Fibroblast of lung (primary cell): ENCODE measurements at regions not wholly inside any gene's neighbourhood (a gene's known extent, or its start where the extent isn't known, plus 50 kb on each side); places are given as distances from the start of the nearest gene placed in this dataset.

Experiments
- DNase-seq, 2 donors: peaks; one replicate each; pipeline versions ENCODE4 v3.0.0 to v3.0.0-alpha.2; 2010; ENCODE audit warnings: low read depth in 2 of 2
- H2AFZ ChIP-seq: 2 replicates; pipeline ENCODE4 v1.5.1; 2012; ENCODE audit warnings: low read length, control low read depth, inconsistent platforms
- H3K27ac ChIP-seq: 2 replicates; pipeline ENCODE4 v1.5.1; 2011; ENCODE audit warnings: low read length, control low read depth; ENCODE audit not compliant: insufficient read depth
- H3K27me3 ChIP-seq: 2 replicates; pipeline ENCODE4 v1.5.1; 2011; ENCODE audit warnings: mild to moderate bottlenecking, low read length; ENCODE audit not compliant: control insufficient read depth, insufficient read depth
- H3K36me3 ChIP-seq: 2 replicates; pipeline ENCODE4 v1.5.1; 2011; ENCODE audit warnings: low read length; ENCODE audit not compliant: control insufficient read depth, insufficient read depth
- H3K4me1 ChIP-seq: 2 replicates; pipeline ENCODE4 v1.5.1; 2011; ENCODE audit warnings: low read length; ENCODE audit not compliant: control insufficient read depth, insufficient read depth; ENCODE audit errors: extremely low read depth
- H3K4me2 ChIP-seq: 2 replicates; pipeline ENCODE4 v1.5.1; 2011; ENCODE audit warnings: low read length, control low read depth; ENCODE audit not compliant: insufficient read depth; ENCODE audit errors: extremely low read depth
- H3K4me3 ChIP-seq, 4 experiments: fragments of 200-600 bp in 1 of 4; sonication (generic) in 1 of 4; replicated peaks in 1 of 4; 2 replicates each; pipeline ENCODE4 v1.5.1; 2011 to 2016; ENCODE audit warnings: low read length in 4 of 4, low read depth in 3 of 4, mild to moderate bottlenecking in 3 of 4, control low read depth in 2 of 4, inconsistent platforms in 1 of 4, mixed read lengths in 1 of 4; ENCODE audit not compliant: insufficient read depth in 1 of 4; ENCODE audit errors: control extremely low read depth in 1 of 4
- H3K79me2 ChIP-seq: 2 replicates; pipeline ENCODE4 v1.5.1; 2012; ENCODE audit warnings: mild to moderate bottlenecking, low read length, inconsistent platforms; ENCODE audit not compliant: control insufficient read depth, insufficient read depth
- H3K9ac ChIP-seq: 2 replicates; pipeline ENCODE4 v1.5.1; 2011; ENCODE audit warnings: mild to moderate bottlenecking, low read length, control low read depth; ENCODE audit not compliant: insufficient read depth
- H3K9me3 ChIP-seq: 2 replicates; pipeline ENCODE4 v1.5.1; 2012; ENCODE audit warnings: low read depth, low read length; ENCODE audit not compliant: control insufficient read depth, insufficient read depth
- H4K20me1 ChIP-seq: 2 replicates; pipeline ENCODE4 v1.5.1; 2011; ENCODE audit warnings: low read length; ENCODE audit not compliant: control insufficient read depth, insufficient read depth; ENCODE audit errors: extremely low read depth
- CTCF ChIP-seq, 2 donors: IDR thresholded peaks in 1 of 2; conservative IDR thresholded peaks in 1 of 2; 1 replicate in 1 of 2; 2 replicates in 1 of 2; pipeline ENCODE4 v1.5.1; 2011 to 2012; ENCODE audit warnings: low read length in 2 of 2, control low read depth in 1 of 2, inconsistent platforms in 1 of 2, low read depth in 1 of 2, mild to moderate bottlenecking in 1 of 2
- EZH2 ChIP-seq: IDR thresholded peaks from 2 replicates; pipeline ENCODE4 v1.5.1; 2012; ENCODE audit warnings: low read length, control low read depth, mild to moderate bottlenecking; ENCODE audit errors: missing control alignments

DNA sequence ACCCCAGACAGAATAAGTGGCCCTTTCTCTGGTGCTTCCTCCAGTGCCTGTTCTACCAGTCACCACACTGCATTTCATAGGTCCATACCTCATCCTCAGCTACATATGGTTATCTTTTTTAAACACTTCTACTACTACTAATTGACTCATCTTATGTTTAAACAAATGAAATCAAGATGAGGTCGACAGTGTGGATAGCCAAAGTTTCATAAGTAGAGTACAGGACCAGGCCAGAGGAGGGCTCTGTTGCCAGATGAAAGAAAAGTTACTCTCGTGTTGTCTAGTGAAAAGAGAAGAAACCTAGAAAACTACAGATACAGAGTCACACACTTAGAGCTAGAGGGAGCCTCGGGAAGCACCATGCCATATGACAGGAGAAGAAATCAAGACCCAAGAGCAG, 296.1 kb downstream of the VPS13C start:
- TF ChIP-seq EZH2 (no peak), CTCF (conservative IDR thresholded peaks at IDR 0.05 in 1 of 2, IDR thresholded peaks at IDR 0.05 in 1 of 2; ENCODE audit: low read depth in 1 of 2, low read length in 2 of 2) (peak in 1 of 2 donors; percentile 9)
- Histone ChIP-seq H3K9ac (no peak overlapping the region), H3K27ac (no peak overlapping the region), H3K79me2 (no peaks in the 10 kb centered on the region), H3K36me3 (no peaks in the 10 kb centered on the region), H3K9me3 (no peaks in the 10 kb centered on the region), H4K20me1 (no peaks in the 10 kb centered on the region), H3K4me3 (no peak overlapping the region), H3K4me1 (no peaks in the 10 kb centered on the region), H3K4me2 (no peak overlapping the region), H2AFZ (no peak overlapping the region), H3K27me3 (no peaks in the 10 kb centered on the region)
- DNase-seq, result peak in 1 of 2 donors; percentile 40

DNA sequence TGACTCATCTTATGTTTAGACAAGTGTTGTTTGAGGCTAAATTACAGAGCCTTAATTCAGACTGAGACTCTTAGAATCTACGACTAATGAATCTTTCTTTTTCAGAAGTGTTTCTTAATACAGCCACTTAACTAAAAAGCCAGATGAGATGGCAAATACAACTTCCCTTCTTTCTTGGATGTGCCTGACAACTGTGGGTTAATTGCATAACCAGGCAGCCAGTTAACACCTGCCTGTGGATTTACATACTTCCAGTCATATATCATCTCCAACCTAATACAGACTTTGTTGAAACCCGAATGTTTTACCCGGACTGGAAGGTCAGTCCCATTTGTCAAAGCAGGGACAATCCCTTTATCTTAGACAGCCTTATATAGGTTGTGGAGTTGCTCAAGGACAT, 297.6 kb downstream of the VPS13C start:
- no peak for DNase-seq
- Histone ChIP-seq H3K4me2 (no peak overlapping the region), H3K4me1 (no peaks in the 10 kb centered on the region), H2AFZ (no peak overlapping the region), H3K9me3 (no peaks in the 10 kb centered on the region), H3K9ac (no peak overlapping the region), H3K4me3 (no peak overlapping the region), H3K27me3 (no peaks in the 10 kb centered on the region), H3K36me3 (no peaks in the 10 kb centered on the region), H4K20me1 (no peaks in the 10 kb centered on the region), H3K79me2 (no peaks in the 10 kb centered on the region), H3K27ac (no peak overlapping the region)
- TF ChIP-seq EZH2 (no peak), CTCF (conservative IDR thresholded peaks at IDR 0.05 in 1 of 2, IDR thresholded peaks at IDR 0.05 in 1 of 2; ENCODE audit: low read depth in 1 of 2, low read length in 2 of 2) (no peak)

DNA sequence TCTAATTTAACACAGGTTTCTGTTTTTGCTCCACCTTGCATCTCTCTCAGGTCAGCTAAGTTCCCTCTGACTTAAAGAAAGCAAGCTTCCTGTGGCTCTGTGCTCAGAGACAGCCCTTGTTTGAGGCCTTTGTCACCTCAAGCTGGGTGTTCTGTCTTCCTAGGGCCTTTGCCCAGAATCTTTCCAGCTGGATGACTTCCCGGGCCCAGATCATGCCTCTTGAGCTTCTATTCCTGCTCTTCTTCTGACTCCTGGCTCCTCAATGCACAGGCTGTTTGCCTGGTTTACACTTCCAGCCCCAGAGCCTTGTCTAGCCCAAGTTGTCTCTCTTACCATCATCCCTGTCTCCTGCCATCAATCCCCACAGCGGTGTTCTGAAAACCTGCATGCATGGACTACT, 300.6 kb downstream of the VPS13C start:
- Histone ChIP-seq H2AFZ (no peak overlapping the region), H3K36me3 (no peaks in the 10 kb centered on the region), H4K20me1 (no peaks in the 10 kb centered on the region), H3K9me3 (no peaks in the 10 kb centered on the region), H3K27ac (no peak overlapping the region), H3K4me3 (no peak overlapping the region), H3K4me2 (no peak overlapping the region), H3K27me3 (no peaks in the 10 kb centered on the region), H3K4me1 (no peaks in the 10 kb centered on the region), H3K9ac (no peak overlapping the region), H3K79me2 (no peaks in the 10 kb centered on the region)
- no peak for DNase-seq
- TF ChIP-seq EZH2 (no peak), CTCF (conservative IDR thresholded peaks at IDR 0.05 in 1 of 2, IDR thresholded peaks at IDR 0.05 in 1 of 2; ENCODE audit: low read depth in 1 of 2, low read length in 2 of 2) (no peak)
